ENCODE measurements at regions not wholly inside any gene's neighbourhood (a gene's known extent, or its start where the extent isn't known, plus 50 kb on each side); places are given as distances from the start of the nearest gene placed in this dataset.

DNA sequence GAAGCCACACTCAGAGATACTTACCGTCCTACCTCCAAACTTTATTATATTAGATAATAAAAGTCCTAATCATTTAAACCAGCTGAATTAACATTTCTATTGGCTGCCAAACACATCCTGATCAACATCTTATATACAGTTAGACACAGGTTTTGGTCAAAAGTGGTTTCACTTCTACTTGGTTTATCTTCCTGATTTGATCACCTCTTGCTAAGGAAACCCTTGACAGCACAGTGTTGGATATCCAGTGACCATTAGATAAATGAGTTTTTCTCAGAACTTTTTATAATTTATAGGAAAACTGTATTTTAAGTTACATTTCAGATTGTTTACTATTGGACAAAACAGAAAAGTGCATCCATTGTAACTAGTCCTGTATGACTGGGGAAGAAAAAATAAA is 198.4 kb upstream of the NR2F2 start:
- TF ChIP-seq SIN3A (IDR thresholded peaks at IDR 0.05; ENCODE audit: borderline replicate concordance, insufficient read depth, low read length) (no peak), POLR2AphosphoS5 (IDR thresholded peaks at IDR 0.05; ENCODE audit: low read depth, low read length) (no peak), TAF1 (IDR thresholded peaks at IDR 0.05; ENCODE audit: borderline replicate concordance, insufficient read depth, low read length) (no peak)
- TF ChIP-seq, protein P1, sequence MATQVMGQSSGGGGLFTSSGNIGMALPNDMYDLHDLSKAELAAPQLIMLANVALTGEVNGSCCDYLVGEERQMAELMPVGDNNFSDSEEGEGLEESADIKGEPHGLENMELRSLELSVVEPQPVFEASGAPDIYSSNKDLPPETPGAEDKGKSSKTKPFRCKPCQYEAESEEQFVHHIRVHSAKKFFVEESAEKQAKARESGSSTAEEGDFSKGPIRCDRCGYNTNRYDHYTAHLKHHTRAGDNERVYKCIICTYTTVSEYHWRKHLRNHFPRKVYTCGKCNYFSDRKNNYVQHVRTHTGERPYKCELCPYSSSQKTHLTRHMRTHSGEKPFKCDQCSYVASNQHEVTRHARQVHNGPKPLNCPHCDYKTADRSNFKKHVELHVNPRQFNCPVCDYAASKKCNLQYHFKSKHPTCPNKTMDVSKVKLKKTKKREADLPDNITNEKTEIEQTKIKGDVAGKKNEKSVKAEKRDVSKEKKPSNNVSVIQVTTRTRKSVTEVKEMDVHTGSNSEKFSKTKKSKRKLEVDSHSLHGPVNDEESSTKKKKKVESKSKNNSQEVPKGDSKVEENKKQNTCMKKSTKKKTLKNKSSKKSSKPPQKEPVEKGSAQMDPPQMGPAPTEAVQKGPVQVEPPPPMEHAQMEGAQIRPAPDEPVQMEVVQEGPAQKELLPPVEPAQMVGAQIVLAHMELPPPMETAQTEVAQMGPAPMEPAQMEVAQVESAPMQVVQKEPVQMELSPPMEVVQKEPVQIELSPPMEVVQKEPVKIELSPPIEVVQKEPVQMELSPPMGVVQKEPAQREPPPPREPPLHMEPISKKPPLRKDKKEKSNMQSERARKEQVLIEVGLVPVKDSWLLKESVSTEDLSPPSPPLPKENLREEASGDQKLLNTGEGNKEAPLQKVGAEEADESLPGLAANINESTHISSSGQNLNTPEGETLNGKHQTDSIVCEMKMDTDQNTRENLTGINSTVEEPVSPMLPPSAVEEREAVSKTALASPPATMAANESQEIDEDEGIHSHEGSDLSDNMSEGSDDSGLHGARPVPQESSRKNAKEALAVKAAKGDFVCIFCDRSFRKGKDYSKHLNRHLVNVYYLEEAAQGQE (IDR thresholded peaks at IDR 0.05; ENCODE audit: insufficient read depth in 1 of 2, low read depth in 2 of 2, low read length in 2 of 2), result no peak

All from PFSK-1 (cell line).